ENCODE measurements at regions not wholly inside any gene's neighbourhood (a gene's known extent, or its start where the extent isn't known, plus 50 kb on each side); places are given as distances from the start of the nearest gene placed in this dataset.

DNA sequence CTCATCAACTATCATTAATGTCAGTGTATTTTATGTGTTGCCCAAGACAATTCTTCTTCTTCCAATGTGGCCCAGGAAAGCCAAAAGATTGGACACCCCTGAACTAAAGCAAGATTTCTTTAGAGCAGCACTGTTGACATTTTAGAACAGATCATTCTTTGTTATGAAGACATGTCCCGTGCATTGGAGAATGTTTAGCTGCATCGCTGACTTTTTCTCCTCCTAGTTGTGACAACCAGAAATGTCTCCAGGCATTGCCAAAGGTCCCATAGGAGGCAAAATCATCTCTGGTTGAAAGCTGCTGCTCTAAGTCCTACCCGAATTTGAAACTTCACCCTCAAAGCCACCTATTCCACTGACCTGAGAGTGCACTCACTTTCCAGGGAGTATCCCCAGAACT, 62.7 kb upstream of the IRX6 start:
- Histone ChIP-seq H3K27me3 (no peaks in the 10 kb centered on the region), H3K9me3 (no peaks in the 10 kb centered on the region), H3K36me3 (no peaks in the 10 kb centered on the region), H3K4me1 (no peaks in the 10 kb centered on the region), H3K27ac (no peak overlapping the region), H3K4me3 (no peak overlapping the region)
- TF ChIP-seq POLR2AphosphoS5 (IDR thresholded peaks at IDR 0.05), result no peak
- no peak for TF ChIP-seq CTCF (IDR thresholded peaks at IDR 0.05)
- TF ChIP-seq POLR2A (IDR thresholded peaks at IDR 0.05), result no peak
- intact Hi-C loops (cut with DNase I; ENCODE audit: low total_unique reads), result no loop called here
- DNase-seq (ENCODE audit: low spot score in 2 of 2), result no peak

DNA sequence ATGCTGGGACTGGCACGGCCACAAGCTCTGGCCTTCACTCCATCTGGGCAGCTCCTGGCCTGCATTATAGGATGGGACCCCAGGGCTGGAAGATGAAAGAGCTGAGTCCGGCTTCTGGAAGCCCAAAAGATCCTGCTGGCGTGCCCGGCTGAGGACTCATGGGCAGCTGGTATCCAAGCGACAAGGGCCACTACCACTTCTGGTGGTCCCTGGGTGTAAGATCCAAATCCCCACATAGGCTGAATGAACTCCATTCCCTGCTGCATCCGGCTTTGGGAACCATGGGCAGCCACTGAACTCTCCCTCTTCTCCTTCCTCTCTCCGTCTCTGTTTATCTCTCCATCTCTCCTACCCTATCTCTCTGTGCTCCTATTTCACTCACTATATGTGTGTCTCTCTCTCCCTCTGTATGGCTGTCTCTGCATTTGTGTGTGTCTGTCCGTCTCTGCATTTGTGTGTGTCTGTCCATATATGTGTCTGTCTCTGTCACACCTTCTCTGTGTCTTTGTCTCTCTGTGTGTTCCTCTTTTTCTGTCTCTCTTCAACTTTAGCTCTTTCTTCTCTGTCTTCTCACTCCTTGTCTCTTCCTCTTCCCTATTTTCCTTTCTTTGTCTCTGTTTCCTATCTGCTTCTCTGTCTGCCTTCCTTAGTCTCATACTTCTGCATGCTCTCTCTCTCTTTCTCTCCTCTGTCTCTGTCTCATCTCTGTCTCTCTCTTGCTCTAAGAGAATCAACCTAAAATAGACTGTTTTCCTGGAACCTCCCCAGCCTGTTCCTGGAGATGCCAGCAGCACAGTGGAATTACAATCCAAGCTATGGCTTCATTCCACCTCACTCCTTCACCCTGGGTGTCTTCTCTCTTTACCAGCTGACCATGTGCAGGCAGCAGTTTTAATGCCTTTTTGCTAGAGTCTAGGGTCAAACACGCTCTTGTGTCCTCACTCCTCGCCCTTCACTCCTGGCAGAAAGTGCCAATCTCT, 60.4 kb upstream of the IRX6 start:
- no peaks in the 10 kb centered on the region for H3K4me1 ChIP-seq
- H3K4me3 ChIP-seq, result no peak overlapping the region
- intact Hi-C loops (cut with DNase I; ENCODE audit: low total_unique reads), result no loop called here
- DNase-seq (ENCODE audit: low spot score in 2 of 2), result no peak
- H3K36me3 ChIP-seq, result no peaks in the 10 kb centered on the region
- no peaks in the 10 kb centered on the region for H3K27me3 ChIP-seq
- no peak overlapping the region for H3K27ac ChIP-seq
- no peaks in the 10 kb centered on the region for H3K9me3 ChIP-seq
- TF ChIP-seq POLR2AphosphoS5 (IDR thresholded peaks at IDR 0.05) (no peak), CTCF (IDR thresholded peaks at IDR 0.05) (no peak), POLR2A (IDR thresholded peaks at IDR 0.05) (no peak)

- no peaks in the 10 kb centered on the region for H3K36me3 ChIP-seq
- no peaks in the 10 kb centered on the region for H3K4me1 ChIP-seq
- intact Hi-C loops (cut with DNase I; ENCODE audit: low total_unique reads), result no loop called here
- H3K27ac ChIP-seq, result no peak overlapping the region
- no peak for DNase-seq (ENCODE audit: low spot score in 2 of 2)
- H3K4me3 ChIP-seq, result no peak overlapping the region
- H3K27me3 ChIP-seq, result no peaks in the 10 kb centered on the region
- no peaks in the 10 kb centered on the region for H3K9me3 ChIP-seq
- TF ChIP-seq POLR2A (IDR thresholded peaks at IDR 0.05) (no peak), POLR2AphosphoS5 (IDR thresholded peaks at IDR 0.05) (no peak), CTCF (IDR thresholded peaks at IDR 0.05) (no peak)
Measured at GRCh38 chr16:55264949-55265348, 59.1 kb upstream of the IRX6 start.

DNA sequence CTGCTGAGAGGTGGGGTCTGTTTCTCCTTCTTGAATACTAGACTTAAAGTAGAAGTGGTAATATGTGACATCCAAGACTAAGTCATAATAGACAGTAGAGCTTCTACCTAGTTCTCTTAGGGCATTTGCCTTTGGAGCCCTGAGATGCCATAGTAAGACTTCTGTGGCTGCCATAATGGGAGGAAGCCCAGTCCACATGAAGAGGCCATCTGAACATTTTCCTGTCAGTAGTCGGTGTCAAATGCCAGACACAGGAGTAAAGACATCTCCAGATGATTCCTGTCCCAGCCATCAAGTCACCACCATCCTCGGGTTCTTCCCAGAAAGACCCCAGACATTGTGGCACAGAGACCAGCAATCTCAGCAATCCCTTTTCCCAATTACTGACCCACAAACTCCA, 58.1 kb upstream of the IRX6 start:
- intact Hi-C loops (cut with DNase I; ENCODE audit: low total_unique reads), result no loop called here
- Histone ChIP-seq H3K36me3 (no peaks in the 10 kb centered on the region), H3K27ac (no peak overlapping the region), H3K9me3 (no peaks in the 10 kb centered on the region), H3K4me1 (no peaks in the 10 kb centered on the region), H3K27me3 (no peaks in the 10 kb centered on the region), H3K4me3 (no peak overlapping the region)
- TF ChIP-seq CTCF (IDR thresholded peaks at IDR 0.05), result no peak
- TF ChIP-seq POLR2AphosphoS5 (IDR thresholded peaks at IDR 0.05), result no peak
- no peak for TF ChIP-seq POLR2A (IDR thresholded peaks at IDR 0.05)
- no peak for DNase-seq (ENCODE audit: low spot score in 2 of 2)

DNA sequence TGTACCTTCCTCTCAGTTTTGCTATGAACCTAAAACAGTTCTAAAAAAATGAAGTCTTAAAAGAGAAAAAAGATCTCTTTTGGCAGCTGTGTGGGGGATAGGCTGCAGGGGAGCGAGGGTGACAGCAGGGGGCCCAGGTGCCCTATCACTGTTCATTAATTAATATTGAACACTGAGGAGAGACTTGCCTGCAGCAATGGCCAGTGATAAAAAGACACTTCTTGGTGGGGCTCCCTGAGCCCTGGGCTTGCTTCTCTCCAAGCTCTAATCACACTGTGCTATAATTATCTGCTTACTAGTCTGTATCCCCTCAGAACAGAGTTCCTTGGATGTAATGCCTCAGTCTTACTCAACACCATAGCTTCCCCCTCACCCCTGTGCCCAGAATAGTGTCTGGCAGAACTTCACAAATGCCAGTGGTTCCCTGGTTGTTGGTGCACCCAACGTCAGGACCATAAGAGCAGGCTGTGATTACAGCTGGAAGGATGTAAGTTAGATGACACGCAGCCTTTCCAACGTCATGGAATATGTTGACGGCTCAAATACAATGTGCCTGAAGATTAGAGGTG, 52.0 kb upstream of the IRX6 start:
- TF ChIP-seq POLR2AphosphoS5 (IDR thresholded peaks at IDR 0.05) (no peak), CTCF (IDR thresholded peaks at IDR 0.05) (no peak), POLR2A (IDR thresholded peaks at IDR 0.05) (no peak)
- intact Hi-C loops (cut with DNase I; ENCODE audit: low total_unique reads), result no loop called here
- Histone ChIP-seq H3K9me3 (no peaks in the 10 kb centered on the region), H3K4me1 (no peaks in the 10 kb centered on the region), H3K27ac (no peak overlapping the region), H3K27me3 (no peaks in the 10 kb centered on the region), H3K4me3 (no peak overlapping the region), H3K36me3 (no peaks in the 10 kb centered on the region)
- no peak for DNase-seq (ENCODE audit: low spot score in 2 of 2)
